GM12878 (cell line): ENCODE measurements at regions not wholly inside any gene's neighbourhood (a gene's known extent, or its start where the extent isn't known, plus 50 kb on each side); places are given as distances from the start of the nearest gene placed in this dataset.

Experiments used
- BCL11A ChIP-seq: IDR thresholded peaks from 2 replicates; pipeline ENCODE4 v1.6.1; 2011; ENCODE audit warnings: low read depth, low read length
- CHD2 ChIP-seq: IDR thresholded peaks from 2 replicates; pipeline ENCODE4 v1.6.1; 2011; ENCODE audit warnings: low read depth, low read length, improper control_type of control experiment, borderline replicate concordance
- CREB1 ChIP-seq: IDR thresholded peaks from 2 replicates; pipeline ENCODE4 v1.6.1; 2012; ENCODE audit warnings: low read depth, mild to moderate bottlenecking, inconsistent platforms
- NFYB ChIP-seq: IDR thresholded peaks from 2 replicates; pipeline ENCODE4 v1.6.1; 2011; ENCODE audit warnings: low read depth, mild to moderate bottlenecking, low read length, improper control_type of control experiment, moderate library complexity; ENCODE audit not compliant: insufficient read depth
- NR2C1 ChIP-seq: fragments of 450-650 bp; IDR thresholded peaks from 2 replicates; pipeline ENCODE4 v1.6.1; 2017; ENCODE audit warnings: antibody characterized with exemption, mild to moderate bottlenecking, moderate library complexity
- SMC3 ChIP-seq: IDR thresholded peaks from 2 replicates; pipeline ENCODE4 v1.6.1; 2011; ENCODE audit warnings: low read length, improper control_type of control experiment, borderline replicate concordance
- STAT1 ChIP-seq: fragments of 450-650 bp; conservative IDR thresholded peaks from 2 replicates; pipeline ENCODE4 v1.6.1; 2014; ENCODE audit warnings: antibody characterized with exemption, mild to moderate bottlenecking
- TF ChIP-seq, protein P1 (sequence below): fragments of 450-650 bp; formaldehyde crosslinking; IDR thresholded peaks from 2 replicates; pipeline ENCODE4 v1.5.0; 2022; ENCODE audit warnings: mild to moderate bottlenecking, missing genetic modification characterization

DNA sequence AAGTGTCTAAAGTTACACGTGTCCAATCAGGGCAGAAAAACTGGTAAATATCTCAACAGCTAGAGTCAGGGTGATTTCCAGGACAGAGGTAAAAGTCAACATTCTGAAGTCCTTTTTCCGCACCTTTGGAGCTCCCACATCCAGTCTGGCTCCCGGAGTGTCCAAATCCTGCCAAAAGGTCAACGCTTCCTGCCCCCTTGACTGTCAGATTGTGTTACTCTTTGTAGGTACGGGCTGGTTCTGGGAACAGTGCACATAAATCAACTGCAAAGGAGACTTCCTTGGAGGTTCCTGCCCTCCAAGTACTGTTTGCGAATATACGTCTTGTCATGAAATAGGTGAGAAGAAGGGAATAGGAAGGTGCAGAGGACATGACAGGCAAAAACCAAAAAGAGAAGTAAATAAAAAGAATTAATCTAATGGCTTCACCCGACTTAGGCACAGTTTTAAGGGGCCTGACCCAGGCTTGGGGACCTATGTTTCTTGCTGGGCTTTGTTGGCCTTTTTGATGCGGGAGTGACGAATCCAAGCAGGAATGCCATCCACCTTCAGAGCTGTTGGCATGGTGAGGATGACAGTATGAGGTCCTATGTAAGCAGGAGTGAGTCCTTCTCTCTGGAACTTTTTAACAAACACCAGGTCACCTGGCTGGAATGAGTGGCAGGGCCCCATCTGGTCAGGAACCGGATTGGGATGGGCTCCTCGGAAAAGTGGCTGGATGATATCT is 155.4 kb downstream of the TRIM27 start (continued):
- TF ChIP-seq, protein P1, sequence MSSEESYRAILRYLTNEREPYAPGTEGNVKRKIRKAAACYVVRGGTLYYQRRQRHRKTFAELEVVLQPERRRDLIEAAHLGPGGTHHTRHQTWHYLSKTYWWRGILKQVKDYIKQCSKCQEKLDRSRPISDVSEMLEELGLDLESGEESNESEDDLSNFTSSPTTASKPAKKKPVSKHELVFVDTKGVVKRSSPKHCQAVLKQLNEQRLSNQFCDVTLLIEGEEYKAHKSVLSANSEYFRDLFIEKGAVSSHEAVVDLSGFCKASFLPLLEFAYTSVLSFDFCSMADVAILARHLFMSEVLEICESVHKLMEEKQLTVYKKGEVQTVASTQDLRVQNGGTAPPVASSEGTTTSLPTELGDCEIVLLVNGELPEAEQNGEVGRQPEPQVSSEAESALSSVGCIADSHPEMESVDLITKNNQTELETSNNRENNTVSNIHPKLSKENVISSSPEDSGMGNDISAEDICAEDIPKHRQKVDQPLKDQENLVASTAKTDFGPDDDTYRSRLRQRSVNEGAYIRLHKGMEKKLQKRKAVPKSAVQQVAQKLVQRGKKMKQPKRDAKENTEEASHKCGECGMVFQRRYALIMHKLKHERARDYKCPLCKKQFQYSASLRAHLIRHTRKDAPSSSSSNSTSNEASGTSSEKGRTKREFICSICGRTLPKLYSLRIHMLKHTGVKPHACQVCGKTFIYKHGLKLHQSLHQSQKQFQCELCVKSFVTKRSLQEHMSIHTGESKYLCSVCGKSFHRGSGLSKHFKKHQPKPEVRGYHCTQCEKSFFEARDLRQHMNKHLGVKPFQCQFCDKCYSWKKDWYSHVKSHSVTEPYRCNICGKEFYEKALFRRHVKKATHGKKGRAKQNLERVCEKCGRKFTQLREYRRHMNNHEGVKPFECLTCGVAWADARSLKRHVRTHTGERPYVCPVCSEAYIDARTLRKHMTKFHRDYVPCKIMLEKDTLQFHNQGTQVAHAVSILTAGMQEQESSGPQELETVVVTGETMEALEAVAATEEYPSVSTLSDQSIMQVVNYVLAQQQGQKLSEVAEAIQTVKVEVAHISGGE (CRISPR knock-in tag), result no peak
- no peak for TF ChIP-seq SMC3
- TF ChIP-seq STAT1, result no peak
- TF ChIP-seq BCL11A, result no peak
- TF ChIP-seq CREB1, result no peak
- TF ChIP-seq NFYB, result no peak
- no peak for TF ChIP-seq NR2C1
- TF ChIP-seq CHD2, result no peak
- TF ChIP-seq, all 136 proteins: peak for 0
